Loucy (cell line): ENCODE measurements at regions not wholly inside any gene's neighbourhood (a gene's known extent, or its start where the extent isn't known, plus 50 kb on each side); places are given as distances from the start of the nearest gene placed in this dataset.

Source experiments
- H2AFZ ChIP-seq: fragments of 200-600 bp; sonication (generic); 2 replicates; pipeline ENCODE4 v1.6.0; 2016; ENCODE audit warnings: antibody characterized with exemption, mild to moderate bottlenecking, low read length, moderate library complexity
- H3F3A ChIP-seq: fragments of 200-600 bp; 2 replicates; pipeline ENCODE4 v1.6.0; 2016; ENCODE audit warnings: antibody characterized with exemption, low read depth, mild to moderate bottlenecking
- H3K27me3 ChIP-seq: fragments of 200-600 bp; sonication (generic); 2 replicates; pipeline ENCODE4 v1.6.1; 2014; ENCODE audit warnings: low read length, mild to moderate bottlenecking; ENCODE audit not compliant: insufficient read depth, poor library complexity, severe bottlenecking
- H3K36me3 ChIP-seq: fragments of 200-600 bp; sonication (generic); 2 replicates; pipeline ENCODE4 v1.6.1; 2016; ENCODE audit warnings: low read length; ENCODE audit not compliant: insufficient read depth
- H3K4me1 ChIP-seq: fragments of 200-600 bp; sonication (generic); 2 replicates; pipeline ENCODE4 v1.5.1; 2014; ENCODE audit warnings: low read length, mild to moderate bottlenecking; ENCODE audit not compliant: insufficient read depth, poor library complexity, severe bottlenecking
- H3K4me2 ChIP-seq: fragments of 200-600 bp; sonication (generic); 2 replicates; pipeline ENCODE4 v1.6.0; 2014; ENCODE audit warnings: antibody characterized with exemption, low read length, low read depth, mild to moderate bottlenecking; ENCODE audit not compliant: poor library complexity, severe bottlenecking
- H3K4me3 ChIP-seq: fragments of 200-600 bp; sonication (generic); 2 replicates; pipeline ENCODE4 v1.5.1; 2014; ENCODE audit warnings: low read length, mild to moderate bottlenecking, mixed read lengths; ENCODE audit not compliant: poor library complexity, severe bottlenecking
- H3K79me2 ChIP-seq: fragments of 200-600 bp; sonication (generic); 2 replicates; pipeline ENCODE4 v1.6.1; 2014; ENCODE audit warnings: low read length; ENCODE audit not compliant: insufficient read depth
- H3K9ac ChIP-seq: fragments of 200-600 bp; sonication (generic); 2 replicates; pipeline ENCODE4 v1.6.0; 2014; ENCODE audit warnings: mild to moderate bottlenecking, low read depth, low read length, moderate library complexity; ENCODE audit not compliant: poor library complexity, severe bottlenecking
- H3K9me2 ChIP-seq: fragments of 200-600 bp; sonication (generic); replicated peaks from 2 replicates; pipeline ENCODE4 v1.6.1; 2016; ENCODE audit warnings: low read depth, low read length, mixed read lengths
- H3K9me3 ChIP-seq: fragments of 200-600 bp; sonication (generic); 2 replicates; pipeline ENCODE4 v1.6.1; 2014; ENCODE audit warnings: mild to moderate bottlenecking, antibody characterized with exemption, low read length, low read depth; ENCODE audit not compliant: insufficient read depth
- H4K20me1 ChIP-seq: fragments of 200-600 bp; sonication (generic); 2 replicates; pipeline ENCODE4 v1.6.0; 2014; ENCODE audit warnings: antibody characterized with exemption, low read length, mild to moderate bottlenecking; ENCODE audit not compliant: insufficient read depth, poor library complexity, severe bottlenecking
- CTCF ChIP-seq: fragments of 200-600 bp; sonication (generic); conservative IDR thresholded peaks from 2 replicates; pipeline ENCODE4 v1.5.1; 2014; ENCODE audit warnings: mild to moderate bottlenecking, antibody characterized with exemption, low read length
- EZH2phosphoT487 ChIP-seq: fragments of 200-600 bp; IDR thresholded peaks from 2 replicates; pipeline ENCODE4 v1.6.1; 2018; ENCODE audit warnings: antibody characterized with exemption, mild to moderate bottlenecking, moderate library complexity, borderline replicate concordance

- Histone ChIP-seq H4K20me1 (no peaks in the 10 kb centered on the region), H3K9ac (no peak overlapping the region), H3K79me2 (no peaks in the 10 kb centered on the region), H3K9me3 (no peaks in the 10 kb centered on the region), H3K9me2 (no peaks in the 10 kb centered on the region), H2AFZ (no peak overlapping the region), H3K4me2 (no peak overlapping the region), H3F3A (no peaks in the 10 kb centered on the region), H3K27me3 (no peaks in the 10 kb centered on the region), H3K4me3 (no peak overlapping the region), H3K36me3 (no peaks in the 10 kb centered on the region), H3K4me1 (no peaks in the 10 kb centered on the region)
- TF ChIP-seq CTCF (no peak), EZH2phosphoT487 (no peak)
These were observed 61.9 kb downstream of the HSPA13 start for GRCh38 chr21:14321042-14321441.

DNA sequence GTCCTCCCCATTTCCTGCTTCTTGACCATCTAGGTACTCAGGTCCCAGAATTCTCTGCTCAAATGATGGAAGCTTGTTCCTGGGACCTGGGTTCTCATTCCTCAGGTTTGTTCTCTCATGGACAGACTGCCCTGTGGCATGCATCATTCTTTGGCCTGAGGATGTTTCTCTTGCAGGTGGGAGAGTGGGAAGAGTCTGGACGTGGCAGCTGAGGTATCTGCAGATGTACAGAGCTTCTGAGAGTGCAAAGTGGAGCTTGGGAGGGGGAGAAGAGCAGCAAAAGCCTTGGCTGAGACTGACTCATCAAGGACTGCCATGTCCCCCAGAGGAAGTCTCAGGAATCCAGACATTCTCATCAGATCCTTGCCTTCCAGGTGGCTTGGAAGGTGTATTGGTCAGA, 63.1 kb downstream of the HSPA13 start:
- TF ChIP-seq CTCF (no peak), EZH2phosphoT487 (no peak)
- H3K4me2 ChIP-seq = no peak overlapping the region
- no peaks in the 10 kb centered on the region for H3K9me3 ChIP-seq
- H3K9ac ChIP-seq = no peak overlapping the region
- no peaks in the 10 kb centered on the region for H4K20me1 ChIP-seq
- H3K9me2 ChIP-seq = no peaks in the 10 kb centered on the region
- no peaks in the 10 kb centered on the region for H3K27me3 ChIP-seq
- no peak overlapping the region for H3K4me3 ChIP-seq
- H3F3A ChIP-seq = no peaks in the 10 kb centered on the region
- no peaks in the 10 kb centered on the region for H3K36me3 ChIP-seq
- H3K4me1 ChIP-seq = no peaks in the 10 kb centered on the region
- no peak overlapping the region for H2AFZ ChIP-seq
- H3K79me2 ChIP-seq = no peaks in the 10 kb centered on the region

DNA sequence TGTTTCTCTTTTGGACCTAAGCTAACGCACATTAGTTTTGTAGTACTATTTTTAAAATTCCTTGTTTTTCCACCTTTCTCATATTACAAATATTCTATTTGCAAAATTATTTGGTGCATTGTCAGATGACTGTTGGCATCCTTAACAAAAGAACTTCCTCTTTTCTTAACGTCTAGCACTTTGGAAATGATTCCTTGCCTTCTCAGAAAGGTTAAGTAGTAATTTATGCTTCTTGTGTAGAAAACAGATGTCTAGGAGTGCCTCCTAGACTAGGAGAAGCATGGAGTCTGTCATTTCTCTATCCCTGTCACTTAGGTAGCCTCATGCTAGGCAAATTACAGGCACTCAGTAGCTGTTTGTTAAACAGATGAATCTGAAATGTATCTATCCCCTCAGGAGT, 64.4 kb downstream of the HSPA13 start:
- Histone ChIP-seq H3K4me3 (no peak overlapping the region), H3K9me2 (no peaks in the 10 kb centered on the region), H3K9ac (no peak overlapping the region), H3K36me3 (no peaks in the 10 kb centered on the region), H3K79me2 (no peaks in the 10 kb centered on the region), H2AFZ (no peak overlapping the region), H4K20me1 (no peaks in the 10 kb centered on the region), H3F3A (no peaks in the 10 kb centered on the region), H3K27me3 (no peaks in the 10 kb centered on the region), H3K9me3 (no peaks in the 10 kb centered on the region), H3K4me1 (no peaks in the 10 kb centered on the region), H3K4me2 (no peak overlapping the region)
- no peak for TF ChIP-seq CTCF
- TF ChIP-seq EZH2phosphoT487 = no peak
